NCI-H2196 treated with DMSO at 0.1 percent for 48 hours (cell line): ENCODE measurements at regions not wholly inside any gene's neighbourhood (a gene's known extent, or its start where the extent isn't known, plus 50 kb on each side); places are given as distances from the start of the nearest gene placed in this dataset.
"Not testable (repeated sequence)": the region's sequence is repeated elsewhere in the genome, so short reads cannot be mapped to it uniquely, and the experiment has no call there.

Source experiments
- DNase-seq: peaks from one replicate; lab custom pipeline; 2025; ENCODE audit not compliant: unreplicated experiment; lab: John Stamatoyannopoulos, UW

GRCh38 chr5:92946546-92946945, 634.5 kb downstream of the NR2F1-AS1 start:
- no peak for DNase-seq

GRCh38 chr5:92945605-92946097, 635.4 kb downstream of the NR2F1-AS1 start:
- DNase-seq, result no peak

GRCh38 chr5:92944903-92945604, 636.0 kb downstream of the NR2F1-AS1 start:
- DNase-seq, result no peak

GRCh38 chr5:92944337-92944736, 636.7 kb downstream of the NR2F1-AS1 start:
- no peak for DNase-seq

GRCh38 chr5:92942762-92943161, 638.3 kb downstream of the NR2F1-AS1 start:
- DNase-seq, result no peak

- DNase-seq, result no peak
Observed at GRCh38 chr5:92941806-92942205, 639.2 kb downstream of the NR2F1-AS1 start.

GRCh38 chr5:92939428-92939827, 641.6 kb downstream of the NR2F1-AS1 start:
- no peak for DNase-seq

GRCh38 chr5:92937396-92937795, 643.6 kb downstream of the NR2F1-AS1 start:
- DNase-seq, result not testable (repeated sequence)

- DNase-seq, result no peak
Observed at GRCh38 chr5:92930057-92930456, 651.0 kb downstream of the NR2F1-AS1 start.

- DNase-seq, result no peak
Observed at GRCh38 chr5:92927291-92927778, 653.7 kb downstream of the NR2F1-AS1 start.

- DNase-seq, result no peak
Observed at GRCh38 chr5:92923885-92924284, 657.1 kb downstream of the NR2F1-AS1 start.

- DNase-seq, result no peak
Observed at GRCh38 chr5:92922231-92922967, 658.6 kb downstream of the NR2F1-AS1 start.

- DNase-seq, result no peak
Observed at GRCh38 chr5:92917044-92917443, 664.0 kb downstream of the NR2F1-AS1 start.

- no peak for DNase-seq
Observed at GRCh38 chr5:92916036-92916435, 665.0 kb downstream of the NR2F1-AS1 start.

- DNase-seq, result no peak
Observed at GRCh38 chr5:92912283-92912682, 668.7 kb downstream of the NR2F1-AS1 start.

GRCh38 chr5:92911851-92912250, 669.2 kb downstream of the NR2F1-AS1 start:
- no peak for DNase-seq

- no peak for DNase-seq
Observed at GRCh38 chr5:92911293-92911692, 669.7 kb downstream of the NR2F1-AS1 start.

- DNase-seq, result no peak
Observed at GRCh38 chr5:92909602-92909962, 671.4 kb downstream of the NR2F1-AS1 start.

- no peak for DNase-seq
Observed at GRCh38 chr5:92908952-92909601, 671.9 kb downstream of the NR2F1-AS1 start.

- no peak for DNase-seq
Observed at GRCh38 chr5:92907938-92908606, 672.9 kb downstream of the NR2F1-AS1 start.

- no peak for DNase-seq
Observed at GRCh38 chr5:92906798-92907376, 674.1 kb downstream of the NR2F1-AS1 start.
